WTC11 (cell line): ENCODE measurements at regions not wholly inside any gene's neighbourhood (a gene's known extent, or its start where the extent isn't known, plus 50 kb on each side); places are given as distances from the start of the nearest gene placed in this dataset.

Source experiments
- E2F4 ChIP-seq: sonication (generic); formaldehyde crosslinking; IDR thresholded peaks from 2 replicates; pipeline ENCODE4 v1.8.1; 2022; ENCODE audit warnings: low read depth, mild to moderate bottlenecking, moderate library complexity, missing genetic modification reagents, borderline replicate concordance
- FOXJ3 ChIP-seq: sonication (generic); formaldehyde crosslinking; IDR thresholded peaks from 2 replicates; pipeline ENCODE4 v1.9.0; 2021; ENCODE audit warnings: missing genetic modification reagents, mild to moderate bottlenecking, borderline replicate concordance
- TEAD4 ChIP-seq: sonication (generic); formaldehyde crosslinking; IDR thresholded peaks from 2 replicates; pipeline ENCODE4 v1.8.0; 2022; ENCODE audit warnings: mild to moderate bottlenecking, missing genetic modification reagents
- TF ChIP-seq, protein P1 (sequence below): fragments of 200-600 bp; IDR thresholded peaks from 2 replicates; pipeline ENCODE4 v1.8.0; 2022; ENCODE audit warnings: antibody characterized with exemption

GRCh38 chr1:194196562-194196961 lies 1010.1 kb upstream of the B3GALT2 start:
- TF ChIP-seq, protein P1, sequence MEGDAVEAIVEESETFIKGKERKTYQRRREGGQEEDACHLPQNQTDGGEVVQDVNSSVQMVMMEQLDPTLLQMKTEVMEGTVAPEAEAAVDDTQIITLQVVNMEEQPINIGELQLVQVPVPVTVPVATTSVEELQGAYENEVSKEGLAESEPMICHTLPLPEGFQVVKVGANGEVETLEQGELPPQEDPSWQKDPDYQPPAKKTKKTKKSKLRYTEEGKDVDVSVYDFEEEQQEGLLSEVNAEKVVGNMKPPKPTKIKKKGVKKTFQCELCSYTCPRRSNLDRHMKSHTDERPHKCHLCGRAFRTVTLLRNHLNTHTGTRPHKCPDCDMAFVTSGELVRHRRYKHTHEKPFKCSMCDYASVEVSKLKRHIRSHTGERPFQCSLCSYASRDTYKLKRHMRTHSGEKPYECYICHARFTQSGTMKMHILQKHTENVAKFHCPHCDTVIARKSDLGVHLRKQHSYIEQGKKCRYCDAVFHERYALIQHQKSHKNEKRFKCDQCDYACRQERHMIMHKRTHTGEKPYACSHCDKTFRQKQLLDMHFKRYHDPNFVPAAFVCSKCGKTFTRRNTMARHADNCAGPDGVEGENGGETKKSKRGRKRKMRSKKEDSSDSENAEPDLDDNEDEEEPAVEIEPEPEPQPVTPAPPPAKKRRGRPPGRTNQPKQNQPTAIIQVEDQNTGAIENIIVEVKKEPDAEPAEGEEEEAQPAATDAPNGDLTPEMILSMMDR: no peak
- no peak for TF ChIP-seq FOXJ3 (CRISPR knock-in tag)
- TF ChIP-seq E2F4 (CRISPR knock-in tag): no peak
- no peak for TF ChIP-seq TEAD4 (CRISPR knock-in tag)
